ENCODE measurements at regions not wholly inside any gene's neighbourhood (a gene's known extent, or its start where the extent isn't known, plus 50 kb on each side); places are given as distances from the start of the nearest gene placed in this dataset.

DNA sequence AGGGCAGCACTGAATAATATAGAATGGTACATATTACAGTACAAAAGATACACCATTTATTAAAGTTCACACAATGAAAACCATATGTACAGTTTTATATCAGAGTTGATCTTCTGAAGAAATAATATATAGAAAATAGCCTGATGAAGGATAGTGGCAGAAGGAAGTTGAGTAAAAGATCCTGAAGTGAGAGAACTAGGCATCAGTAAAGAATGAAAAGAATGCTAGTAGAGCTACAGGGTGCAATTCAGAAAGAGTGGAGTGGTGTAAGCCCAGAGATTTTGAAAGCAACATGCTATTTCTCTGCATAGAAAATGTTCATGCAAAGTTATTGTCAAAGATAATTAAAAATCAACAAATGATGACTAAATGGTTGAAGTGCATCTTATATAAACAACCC is 1552.7 kb upstream of the TENM4 start:
- Histone ChIP-seq H3K4me2 (ENCODE audit: low read depth, low read length) (no peak overlapping the region), H3K4me3 (replicated peaks in 1 of 3; ENCODE audit: insufficient read depth in 1 of 3, low read depth in 2 of 3, low read length in 3 of 3) (no peak overlapping the region), H3K36me3 (replicated peaks in 1 of 2; ENCODE audit: control insufficient read depth in 1 of 2, insufficient read depth in 2 of 2, low read length in 2 of 2) (no peaks in the 10 kb centered on the region), H3K27me3 (ENCODE audit: control insufficient read depth in 1 of 2, insufficient read depth in 2 of 2, low read length in 2 of 2) (no peaks in the 10 kb centered on the region), H2AFZ (ENCODE audit: low read length) (no peak overlapping the region), H4K20me1 (ENCODE audit: insufficient read depth, low read length) (no peaks in the 10 kb centered on the region), H3K79me2 (ENCODE audit: insufficient read depth, low read length) (no peaks in the 10 kb centered on the region), H3K4me1 (ENCODE audit: insufficient read depth, low read length) (no peaks in the 10 kb centered on the region), H3K27ac (ENCODE audit: extremely low read length, insufficient read depth, low read length) (no peak overlapping the region), H3K9me3 (ENCODE audit: low read length) (no peaks in the 10 kb centered on the region), H3K9ac (ENCODE audit: insufficient read depth, low read depth, low read length) (no peak overlapping the region)
- TF ChIP-seq KLF13 (CRISPR knock-in tag; IDR thresholded peaks at IDR 0.05) = no peak
- TF ChIP-seq, protein P1, sequence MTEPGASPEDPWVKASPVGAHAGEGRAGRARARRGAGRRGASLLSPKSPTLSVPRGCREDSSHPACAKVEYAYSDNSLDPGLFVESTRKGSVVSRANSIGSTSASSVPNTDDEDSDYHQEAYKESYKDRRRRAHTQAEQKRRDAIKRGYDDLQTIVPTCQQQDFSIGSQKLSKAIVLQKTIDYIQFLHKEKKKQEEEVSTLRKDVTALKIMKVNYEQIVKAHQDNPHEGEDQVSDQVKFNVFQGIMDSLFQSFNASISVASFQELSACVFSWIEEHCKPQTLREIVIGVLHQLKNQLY (CRISPR knock-in tag; IDR thresholded peaks at IDR 0.05) = no peak
- TF ChIP-seq, protein P2, sequence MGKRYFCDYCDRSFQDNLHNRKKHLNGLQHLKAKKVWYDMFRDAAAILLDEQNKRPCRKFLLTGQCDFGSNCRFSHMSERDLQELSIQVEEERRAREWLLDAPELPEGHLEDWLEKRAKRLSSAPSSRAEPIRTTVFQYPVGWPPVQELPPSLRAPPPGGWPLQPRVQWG (CRISPR knock-in tag; IDR thresholded peaks at IDR 0.05; ENCODE audit: borderline replicate concordance, low read depth) = no peak
- in situ Hi-C loops (cut with HindIII; ENCODE audit: extremely low pct_ligation_motif_present, low pct_unique_long_range_greater_than_20kb) = no loop called here
- CTCF ChIA-PET (ENCODE audit: low intra/inter-chr PET ratio, low total read pairs) = no interaction called here
- BruUV-seq (replicated peaks) = no TSS peak
- ATAC-seq (no peak), DNase-seq (ENCODE audit: low spot score) (no peak), FAIRE-seq (no peak)
- POLR2A ChIA-PET = no interaction called here
- intact Hi-C loops (cut with micrococcal nuclease; ENCODE audit: unreplicated experiment) = no loop called here

DNA sequence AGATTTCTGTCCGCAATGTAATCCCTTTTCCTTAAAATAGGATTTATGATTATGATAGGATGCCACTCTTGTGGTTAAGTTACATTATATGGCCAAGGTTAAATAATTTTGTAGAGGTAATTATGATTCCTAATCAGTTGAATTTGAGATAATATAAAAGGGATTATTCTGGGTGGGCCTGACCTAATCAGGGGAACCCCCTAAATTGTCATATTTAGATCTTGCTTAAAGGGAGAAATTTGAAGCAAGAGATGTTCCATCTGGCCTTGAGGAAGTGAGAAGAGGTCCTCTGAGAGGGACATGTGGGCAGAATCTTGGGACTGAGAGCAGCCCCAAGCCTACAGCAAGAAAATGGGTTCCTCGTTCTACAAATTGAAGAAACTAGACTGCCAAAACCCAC is 1550.1 kb upstream of the TENM4 start:
- no peaks in the 10 kb centered on the region for H3K9me3 ChIP-seq (ENCODE audit: low read length)
- H3K79me2 ChIP-seq (ENCODE audit: insufficient read depth, low read length) = no peaks in the 10 kb centered on the region
- no peak overlapping the region for H3K4me3 ChIP-seq (replicated peaks in 1 of 3; ENCODE audit: insufficient read depth in 1 of 3, low read depth in 2 of 3, low read length in 3 of 3)
- FAIRE-seq (no peak), DNase-seq (ENCODE audit: low spot score) (no peak), ATAC-seq (no peak)
- H3K36me3 ChIP-seq (replicated peaks in 1 of 2; ENCODE audit: control insufficient read depth in 1 of 2, insufficient read depth in 2 of 2, low read length in 2 of 2) = no peaks in the 10 kb centered on the region
- 55% methylated on average over 2 of the region's 2 CpGs for WGBS (ENCODE audit: low lambda C conversion rate)
- no peaks in the 10 kb centered on the region for H3K27me3 ChIP-seq (ENCODE audit: control insufficient read depth in 1 of 2, insufficient read depth in 2 of 2, low read length in 2 of 2)
- no TSS peak for BruUV-seq (replicated peaks)
- H3K9ac ChIP-seq (ENCODE audit: insufficient read depth, low read depth, low read length) = no peak overlapping the region
- ChIA-PET POLR2A (no interaction called here), CTCF (ENCODE audit: low intra/inter-chr PET ratio, low total read pairs) (no interaction called here)
- H3K4me1 ChIP-seq (ENCODE audit: insufficient read depth, low read length) = no peaks in the 10 kb centered on the region
- H2AFZ ChIP-seq (ENCODE audit: low read length) = no peak overlapping the region
- H3K27ac ChIP-seq (ENCODE audit: extremely low read length, insufficient read depth, low read length) = no peak overlapping the region
- no peaks in the 10 kb centered on the region for H4K20me1 ChIP-seq (ENCODE audit: insufficient read depth, low read length)
- in situ Hi-C loops (cut with HindIII; ENCODE audit: extremely low pct_ligation_motif_present, low pct_unique_long_range_greater_than_20kb) = no loop called here
- no peak overlapping the region for H3K4me2 ChIP-seq (ENCODE audit: low read depth, low read length)
- intact Hi-C loops (cut with micrococcal nuclease; ENCODE audit: unreplicated experiment) = no loop called here
- TF ChIP-seq RXRB (CRISPR knock-in tag; IDR thresholded peaks at IDR 0.05; ENCODE audit: borderline replicate concordance) = no peak
- no peak for TF ChIP-seq ZNF644 (CRISPR knock-in tag; IDR thresholded peaks at IDR 0.05; ENCODE audit: low read depth)
- TF ChIP-seq SNAI1 (CRISPR knock-in tag; IDR thresholded peaks at IDR 0.05; ENCODE audit: borderline replicate concordance) = no peak
- TF ChIP-seq IRF2 (CRISPR knock-in tag; IDR thresholded peaks at IDR 0.05) = no peak
- TF ChIP-seq ZNF816 (CRISPR knock-in tag; IDR thresholded peaks at IDR 0.05; ENCODE audit: borderline replicate concordance) = no peak
- no peak for TF ChIP-seq HOXD1 (CRISPR knock-in tag; IDR thresholded peaks at IDR 0.05)
- no peak for TF ChIP-seq KDM5B (CRISPR knock-in tag; IDR thresholded peaks at IDR 0.05; ENCODE audit: borderline replicate concordance)
- TF ChIP-seq ZNF17 (CRISPR knock-in tag; IDR thresholded peaks at IDR 0.05) = no peak
- no peak for TF ChIP-seq HDAC1 (CRISPR knock-in tag; IDR thresholded peaks at IDR 0.05)
- TF ChIP-seq TP53 (CRISPR knock-in tag; conservative IDR thresholded peaks at IDR 0.05) = no peak
- TF ChIP-seq, protein P3, sequence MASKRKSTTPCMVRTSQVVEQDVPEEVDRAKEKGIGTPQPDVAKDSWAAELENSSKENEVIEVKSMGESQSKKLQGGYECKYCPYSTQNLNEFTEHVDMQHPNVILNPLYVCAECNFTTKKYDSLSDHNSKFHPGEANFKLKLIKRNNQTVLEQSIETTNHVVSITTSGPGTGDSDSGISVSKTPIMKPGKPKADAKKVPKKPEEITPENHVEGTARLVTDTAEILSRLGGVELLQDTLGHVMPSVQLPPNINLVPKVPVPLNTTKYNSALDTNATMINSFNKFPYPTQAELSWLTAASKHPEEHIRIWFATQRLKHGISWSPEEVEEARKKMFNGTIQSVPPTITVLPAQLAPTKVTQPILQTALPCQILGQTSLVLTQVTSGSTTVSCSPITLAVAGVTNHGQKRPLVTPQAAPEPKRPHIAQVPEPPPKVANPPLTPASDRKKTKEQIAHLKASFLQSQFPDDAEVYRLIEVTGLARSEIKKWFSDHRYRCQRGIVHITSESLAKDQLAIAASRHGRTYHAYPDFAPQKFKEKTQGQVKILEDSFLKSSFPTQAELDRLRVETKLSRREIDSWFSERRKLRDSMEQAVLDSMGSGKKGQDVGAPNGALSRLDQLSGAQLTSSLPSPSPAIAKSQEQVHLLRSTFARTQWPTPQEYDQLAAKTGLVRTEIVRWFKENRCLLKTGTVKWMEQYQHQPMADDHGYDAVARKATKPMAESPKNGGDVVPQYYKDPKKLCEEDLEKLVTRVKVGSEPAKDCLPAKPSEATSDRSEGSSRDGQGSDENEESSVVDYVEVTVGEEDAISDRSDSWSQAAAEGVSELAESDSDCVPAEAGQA (IDR thresholded peaks at IDR 0.05; ENCODE audit: low read depth) = no peak
- TF ChIP-seq, protein P3 (CRISPR knock-in tag; IDR thresholded peaks at IDR 0.05; ENCODE audit: borderline replicate concordance) = no peak
